ENCODE measurements at regions not wholly inside any gene's neighbourhood (a gene's known extent, or its start where the extent isn't known, plus 50 kb on each side); places are given as distances from the start of the nearest gene placed in this dataset.
"Not testable (repeated sequence)": the region's sequence is repeated elsewhere in the genome, so short reads cannot be mapped to it uniquely, and the experiment has no call there.

GRCh38 chr6:102764317-102764716 lies 1370.8 kb downstream of the GRIK2 start:
- Mint-ChIP-seq H3K27ac (no peak overlapping the region), H3K4me1 (peaks cover 7% of the 10 kb centered on the region), H3K9me3 (peaks cover 11% of the 10 kb centered on the region), H3K27me3 (ENCODE audit: low read depth, poor library complexity) (no peaks in the 10 kb centered on the region), H3K4me3 (no peak overlapping the region), H3K36me3 (ENCODE audit: low read depth) (peaks cover 6% of the 10 kb centered on the region)
- no peak for TF ChIP-seq CTCF (IDR thresholded peaks at IDR 0.05)
- no peak for DNase-seq

GRCh38 chr6:102763891-102764290 lies 1370.4 kb downstream of the GRIK2 start:
- Mint-ChIP-seq H3K27ac (no peak overlapping the region), H3K4me1 (peaks cover 7% of the 10 kb centered on the region), H3K4me3 (no peak overlapping the region), H3K27me3 (ENCODE audit: low read depth, poor library complexity) (no peaks in the 10 kb centered on the region), H3K9me3 (peaks cover 8% of the 10 kb centered on the region), H3K36me3 (ENCODE audit: low read depth) (peaks cover 2% of the 10 kb centered on the region)
- TF ChIP-seq CTCF (IDR thresholded peaks at IDR 0.05): no peak
- DNase-seq: no peak

- H3K9me3 Mint-ChIP-seq: peaks cover 9% of the 10 kb centered on the region
- H3K4me1 Mint-ChIP-seq: peaks cover 11% of the 10 kb centered on the region
- H3K4me3 Mint-ChIP-seq: no peak overlapping the region
- DNase-seq: no peak
- H3K36me3 Mint-ChIP-seq (ENCODE audit: low read depth): peaks cover 5% of the 10 kb centered on the region
- no peaks in the 10 kb centered on the region for H3K27me3 Mint-ChIP-seq (ENCODE audit: low read depth, poor library complexity)
- no peak overlapping the region for H3K27ac Mint-ChIP-seq
- TF ChIP-seq CTCF (IDR thresholded peaks at IDR 0.05): no peak
These were observed 1368.4 kb downstream of the GRIK2 start for GRCh38 chr6:102761872-102762271.

GRCh38 chr6:102759415-102759814 lies 1365.9 kb downstream of the GRIK2 start:
- peaks cover 5% of the 10 kb centered on the region for H3K36me3 Mint-ChIP-seq (ENCODE audit: low read depth)
- H3K4me1 Mint-ChIP-seq: peaks cover 11% of the 10 kb centered on the region
- no peak overlapping the region for H3K4me3 Mint-ChIP-seq
- H3K27me3 Mint-ChIP-seq (ENCODE audit: low read depth, poor library complexity): no peaks in the 10 kb centered on the region
- DNase-seq: no peak
- peaks cover 16% of the 10 kb centered on the region for H3K9me3 Mint-ChIP-seq
- no peak for TF ChIP-seq CTCF (IDR thresholded peaks at IDR 0.05)
- H3K27ac Mint-ChIP-seq: no peak overlapping the region

GRCh38 chr6:102758536-102758935 lies 1365.0 kb downstream of the GRIK2 start:
- peaks cover 20% of the 10 kb centered on the region for H3K9me3 Mint-ChIP-seq
- H3K4me3 Mint-ChIP-seq; H3K4me1 Mint-ChIP-seq; H3K36me3 Mint-ChIP-seq (ENCODE audit: low read depth); DNase-seq; H3K27ac Mint-ChIP-seq; H3K27me3 Mint-ChIP-seq (ENCODE audit: low read depth, poor library complexity): not testable (repeated sequence)

- Mint-ChIP-seq H3K9me3 (peaks cover 6% of the 10 kb centered on the region), H3K4me3 (no peak overlapping the region), H3K36me3 (ENCODE audit: low read depth) (no peaks in the 10 kb centered on the region), H3K4me1 (peaks cover 13% of the 10 kb centered on the region), H3K27me3 (ENCODE audit: low read depth, poor library complexity) (no peaks in the 10 kb centered on the region), H3K27ac (no peak overlapping the region)
- no peak for TF ChIP-seq CTCF (IDR thresholded peaks at IDR 0.05)
- no peak for DNase-seq
These were observed 1355.9 kb downstream of the GRIK2 start for GRCh38 chr6:102749210-102749971.

Data from nephron progenitor cell (in vitro differentiated cells).